HCT116 (cell line): ENCODE measurements at regions not wholly inside any gene's neighbourhood (a gene's known extent, or its start where the extent isn't known, plus 50 kb on each side); places are given as distances from the start of the nearest gene placed in this dataset.

Source experiments
- CEBPB ChIP-seq: IDR thresholded peaks from 2 replicates; pipeline ENCODE4 v1.6.1; 2012; ENCODE audit warnings: low read depth
- CTCF ChIP-seq, 3 experiments: fragments of 200-600 bp in 1 of 3; sonication (generic) in 1 of 3; IDR thresholded peaks in 2 of 3; conservative IDR thresholded peaks in 1 of 3; 2 replicates each; pipeline ENCODE4 v1.5.1; 2012 to 2017; ENCODE audit warnings: low read depth in 2 of 3, low read length in 2 of 3, antibody characterized with exemption in 1 of 3, borderline replicate concordance in 1 of 3, control low read depth in 1 of 3, mild to moderate bottlenecking in 1 of 3, mixed read lengths in 1 of 3, mixed run types in 1 of 3, moderate library complexity in 1 of 3; ENCODE audit not compliant: insufficient read depth in 1 of 3
- EZH2 ChIP-seq: fragments of 200-600 bp; sonication (generic); IDR thresholded peaks from 2 replicates; pipeline ENCODE4 v1.6.1; 2017; ENCODE audit warnings: antibody characterized with exemption, mixed run types
- EZH2phosphoT487 ChIP-seq: fragments of 200-600 bp; IDR thresholded peaks from 2 replicates; pipeline ENCODE4 v1.6.1; 2018; ENCODE audit warnings: antibody characterized with exemption, borderline replicate concordance
- POLR2A ChIP-seq: IDR thresholded peaks from 2 replicates; pipeline ENCODE4 v1.7.0; 2011; ENCODE audit warnings: borderline replicate concordance; ENCODE audit not compliant: insufficient read depth, insufficient read length; ENCODE audit errors: extremely low read depth
- POLR2AphosphoS5 ChIP-seq: IDR thresholded peaks from 2 replicates; pipeline ENCODE4 v1.6.1; 2011; ENCODE audit warnings: mild to moderate bottlenecking, low read depth, low read length, moderate library complexity
- SP1 ChIP-seq: IDR thresholded peaks from 2 replicates; pipeline ENCODE4 v1.6.1; 2012; ENCODE audit warnings: low read depth
- SRF ChIP-seq: IDR thresholded peaks from 2 replicates; pipeline ENCODE4 v1.6.1; 2012; ENCODE audit warnings: low read depth
- TCF7L2 ChIP-seq: IDR thresholded peaks from 2 replicates; pipeline ENCODE4 v1.7.0; 2011; ENCODE audit warnings: borderline replicate concordance, inconsistent platforms; ENCODE audit not compliant: insufficient read depth, insufficient read length; ENCODE audit errors: extremely low read depth

- TF ChIP-seq SP1 (no peak), EZH2phosphoT487 (no peak), CEBPB (no peak), POLR2AphosphoS5 (no peak), CTCF (IDR thresholded peaks at IDR 0.05 in 2 of 3, conservative IDR thresholded peaks at IDR 0.05 in 1 of 3; ENCODE audit: borderline replicate concordance in 1 of 3, insufficient read depth in 1 of 3, low read depth in 2 of 3, low read length in 2 of 3) (no peak), TCF7L2 (no peak), POLR2A (no peak), SRF (no peak), EZH2 (no peak)
Measured at GRCh38 chr1:53400761-53401674, 58.2 kb upstream of the DMRTB1 start.
